Fibroblast of lung (primary cell): ENCODE measurements at regions not wholly inside any gene's neighbourhood (a gene's known extent, or its start where the extent isn't known, plus 50 kb on each side); places are given as distances from the start of the nearest gene placed in this dataset.

Experiments
- CTCF ChIP-seq, 2 donors: IDR thresholded peaks in 1 of 2; conservative IDR thresholded peaks in 1 of 2; 1 replicate in 1 of 2; 2 replicates in 1 of 2; pipeline ENCODE4 v1.5.1; 2011 to 2012; ENCODE audit warnings: low read length in 2 of 2, control low read depth in 1 of 2, inconsistent platforms in 1 of 2, low read depth in 1 of 2, mild to moderate bottlenecking in 1 of 2
- EZH2 ChIP-seq: IDR thresholded peaks from 2 replicates; pipeline ENCODE4 v1.5.1; 2012; ENCODE audit warnings: low read length, control low read depth, mild to moderate bottlenecking; ENCODE audit errors: missing control alignments

- TF ChIP-seq CTCF (conservative IDR thresholded peaks at IDR 0.05 in 1 of 2, IDR thresholded peaks at IDR 0.05 in 1 of 2; ENCODE audit: low read depth in 1 of 2, low read length in 2 of 2) (no peak), EZH2 (no peak)
Observed at GRCh38 chr14:85437148-85437547, 92.8 kb upstream of the FLRT2 start.
